ENCODE measurements at regions not wholly inside any gene's neighbourhood (a gene's known extent, or its start where the extent isn't known, plus 50 kb on each side); places are given as distances from the start of the nearest gene placed in this dataset.
"Not testable (repeated sequence)": the region's sequence is repeated elsewhere in the genome, so short reads cannot be mapped to it uniquely, and the experiment has no call there.

DNA sequence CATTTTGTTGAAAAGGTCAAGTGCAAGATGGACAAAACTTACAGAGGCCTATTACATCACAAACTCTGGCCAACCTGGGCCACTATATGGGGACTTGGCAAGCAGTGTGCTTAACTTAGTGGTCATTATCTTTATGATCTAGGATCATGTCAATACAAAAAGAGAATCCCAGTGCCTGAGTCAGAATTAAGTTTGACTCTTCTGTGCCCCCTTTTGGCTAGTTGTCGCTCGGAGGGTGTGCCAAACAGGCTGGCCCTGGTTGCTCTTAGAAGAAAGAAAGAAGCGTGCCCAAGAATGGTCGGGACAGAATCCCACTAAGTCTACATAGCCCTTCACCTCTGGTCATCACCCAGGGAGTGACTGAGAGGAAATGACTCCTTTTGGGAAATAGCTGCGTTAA, 100.1 kb downstream of the EIF4E start:
- DNase-seq (ENCODE audit: low read depth): no peak

DNA sequence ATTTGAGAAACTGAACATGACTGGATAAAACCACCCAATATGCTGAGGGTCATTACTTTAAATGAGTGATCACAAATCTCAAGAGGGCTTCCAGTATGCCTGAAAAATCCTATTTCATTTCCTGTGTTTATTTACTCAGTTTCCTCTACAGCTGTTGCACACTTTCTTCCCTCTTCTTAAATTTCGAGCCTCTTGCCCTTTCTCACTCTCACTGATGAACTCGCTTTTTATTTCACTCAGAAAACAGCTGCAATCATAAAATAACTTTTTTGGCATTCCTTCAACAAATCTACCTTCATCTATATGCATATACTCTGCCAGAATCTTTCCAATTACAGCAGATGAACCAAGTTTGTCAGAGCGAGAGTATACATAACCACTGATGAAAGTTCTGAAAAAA, 101.3 kb downstream of the EIF4E start:
- no peak for DNase-seq (ENCODE audit: low read depth)

DNA sequence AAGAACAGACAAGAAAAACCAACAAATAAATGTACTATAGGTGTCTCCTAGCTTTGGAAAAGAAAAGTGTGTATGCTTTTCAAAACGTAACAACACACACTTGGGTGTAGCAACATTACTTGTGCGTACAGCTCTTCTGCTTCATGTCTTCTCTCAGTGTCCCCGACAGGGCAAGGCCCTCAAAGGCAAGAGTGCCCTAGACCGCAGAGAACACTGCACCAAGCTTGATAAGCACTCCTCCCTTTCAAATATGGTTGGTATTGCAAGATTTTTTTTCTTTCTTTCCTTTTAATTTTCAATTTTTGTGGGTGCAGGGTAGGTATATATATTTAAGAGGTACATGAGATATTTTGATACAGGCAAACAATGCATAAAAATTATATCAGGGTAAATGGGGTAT, 106.8 kb downstream of the EIF4E start:
- DNase-seq (ENCODE audit: low read depth): peak; percentile 44

DNA sequence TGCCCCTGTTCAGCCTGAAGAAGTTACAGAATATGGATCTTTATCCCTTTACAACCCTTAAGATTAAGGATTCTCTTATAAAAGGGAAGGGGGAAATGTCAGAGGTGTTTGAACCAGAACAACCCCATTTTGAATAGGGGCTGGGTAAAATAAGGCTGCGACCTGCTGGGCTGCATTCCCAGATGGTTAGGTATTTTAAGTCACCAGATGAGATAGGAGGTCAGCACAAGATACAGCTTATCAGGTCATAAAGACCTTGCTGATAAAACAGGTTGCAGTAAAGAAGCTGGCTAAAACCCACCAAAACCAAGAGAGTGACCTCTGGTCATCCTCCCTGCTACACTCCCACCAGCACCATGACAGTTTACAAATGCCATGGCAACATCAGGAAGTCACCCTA, 110.8 kb downstream of the EIF4E start:
- not testable (repeated sequence) for DNase-seq (ENCODE audit: low read depth)

DNA sequence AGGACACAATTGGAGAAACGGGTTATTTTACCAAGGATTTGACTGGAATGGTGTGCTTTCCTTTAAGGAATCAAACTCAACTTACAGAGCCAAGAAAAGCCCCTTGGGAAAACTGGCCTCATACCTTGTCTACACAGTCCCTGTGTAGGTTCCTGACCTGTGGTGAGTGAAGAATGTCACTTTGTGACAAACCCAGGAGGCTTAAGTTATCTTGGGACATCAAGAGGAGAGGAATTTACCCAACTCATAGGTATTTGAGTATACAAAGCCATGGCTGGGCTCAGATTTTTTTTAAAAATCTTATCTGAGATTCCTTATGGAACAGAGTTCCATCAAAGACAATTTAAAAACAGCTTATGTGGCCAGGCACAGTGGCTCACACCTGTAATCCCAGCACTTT, 112.1 kb downstream of the EIF4E start:
- no peak for DNase-seq (ENCODE audit: low read depth)

DNA sequence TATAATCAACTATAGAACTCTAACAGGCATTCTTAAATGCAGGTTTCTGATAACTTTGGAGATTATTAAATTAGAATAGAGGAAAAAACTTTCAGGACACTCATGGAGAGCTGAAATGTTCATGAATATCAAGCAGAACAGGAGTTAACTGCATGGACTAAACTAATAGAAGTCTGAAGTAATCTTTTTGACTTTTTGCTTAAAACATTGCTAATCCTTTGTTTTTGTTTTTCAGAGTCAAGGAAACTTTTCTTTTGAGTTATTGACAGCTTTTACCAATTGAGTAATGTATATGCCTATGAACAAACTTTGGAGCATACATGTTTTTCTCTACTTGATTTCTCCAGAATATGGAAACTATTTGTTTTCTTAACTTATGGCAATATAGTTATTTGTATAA, 112.5 kb downstream of the EIF4E start:
- no peak for DNase-seq (ENCODE audit: low read depth)

DNA sequence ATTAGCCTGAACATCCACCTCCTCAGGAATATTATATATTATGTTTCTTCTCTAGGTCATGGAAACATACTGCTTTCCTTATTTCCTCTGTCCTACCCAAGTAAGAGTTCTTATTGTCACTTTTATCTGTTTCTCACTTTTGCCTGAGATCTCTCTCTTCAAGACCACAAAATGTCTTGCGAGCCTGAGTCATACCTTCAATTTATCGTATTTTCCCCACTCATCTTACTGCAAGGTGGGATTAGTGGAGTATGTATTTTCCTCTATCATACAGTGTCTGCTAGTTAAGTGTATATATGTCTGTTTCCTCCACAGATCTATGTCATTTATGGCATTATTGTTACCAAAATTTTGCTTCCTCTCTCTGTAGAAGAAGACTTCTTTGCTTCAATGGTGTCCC, 124.5 kb downstream of the EIF4E start:
- no peak for DNase-seq (ENCODE audit: low read depth)

DNA sequence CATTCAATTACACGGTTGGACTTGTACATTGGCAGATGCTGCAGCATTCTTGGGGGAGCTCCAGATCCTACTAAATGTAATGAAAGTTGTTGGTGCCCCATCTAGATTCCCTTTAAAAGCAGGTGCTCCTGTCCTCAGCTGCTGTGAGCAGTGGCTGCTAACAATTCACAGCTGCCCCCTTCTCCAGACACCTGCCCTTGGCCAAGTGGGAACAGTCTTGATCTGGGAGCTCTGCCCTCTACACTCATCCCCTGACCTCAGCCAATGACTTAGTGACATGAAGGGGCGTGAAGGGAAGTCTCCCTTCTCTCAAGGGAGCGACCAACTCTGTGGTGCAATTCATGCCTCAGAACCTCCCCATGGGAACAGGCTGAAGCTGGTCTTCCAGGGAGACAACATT, 125.7 kb downstream of the EIF4E start:
- DNase-seq (ENCODE audit: low read depth): no peak

DNA sequence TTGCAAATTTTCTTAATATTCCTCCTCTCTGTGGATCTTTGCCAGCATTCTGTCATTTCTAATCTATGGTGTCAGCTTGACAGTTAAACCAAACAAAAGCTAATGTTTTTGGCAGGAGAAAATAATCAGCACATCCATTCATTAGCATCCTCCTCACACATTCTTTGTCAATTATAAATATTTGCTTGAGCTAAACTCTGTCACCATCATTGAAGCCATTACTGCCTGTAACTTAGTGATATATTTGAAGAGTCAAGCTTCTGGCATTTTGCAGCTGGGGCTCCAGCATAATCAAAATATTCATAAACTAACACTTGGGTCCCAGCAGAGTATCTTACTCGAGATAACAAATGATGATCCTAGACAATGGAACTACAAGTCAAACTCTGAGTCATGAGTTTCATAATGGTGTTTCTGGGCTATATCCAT, 126.1 kb downstream of the EIF4E start:
- DNase-seq (ENCODE audit: low read depth): no peak

DNA sequence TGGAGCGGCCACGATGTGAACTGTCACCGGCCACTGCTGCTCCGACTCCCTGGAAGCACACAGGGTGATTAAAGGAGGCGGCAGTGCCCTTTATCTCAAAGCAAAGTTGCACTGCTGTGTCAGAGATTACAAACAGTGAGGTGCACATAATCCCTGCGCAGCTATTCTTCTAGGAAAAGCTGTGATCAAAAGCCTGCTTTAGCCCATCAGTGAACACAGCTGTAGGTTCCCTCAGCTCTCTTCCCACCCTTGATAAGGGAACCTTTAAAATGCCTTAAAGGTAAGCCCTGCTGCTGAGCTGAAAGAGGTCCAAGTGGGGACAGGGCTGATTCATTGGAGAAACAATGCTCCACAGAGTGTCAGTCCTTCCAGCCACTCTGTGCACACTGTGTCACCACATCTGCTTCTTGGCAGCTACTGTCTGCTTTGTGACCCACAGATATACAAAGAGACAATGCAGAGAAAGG, 127.6 kb downstream of the EIF4E start:
- DNase-seq (ENCODE audit: low read depth): no peak

DNA sequence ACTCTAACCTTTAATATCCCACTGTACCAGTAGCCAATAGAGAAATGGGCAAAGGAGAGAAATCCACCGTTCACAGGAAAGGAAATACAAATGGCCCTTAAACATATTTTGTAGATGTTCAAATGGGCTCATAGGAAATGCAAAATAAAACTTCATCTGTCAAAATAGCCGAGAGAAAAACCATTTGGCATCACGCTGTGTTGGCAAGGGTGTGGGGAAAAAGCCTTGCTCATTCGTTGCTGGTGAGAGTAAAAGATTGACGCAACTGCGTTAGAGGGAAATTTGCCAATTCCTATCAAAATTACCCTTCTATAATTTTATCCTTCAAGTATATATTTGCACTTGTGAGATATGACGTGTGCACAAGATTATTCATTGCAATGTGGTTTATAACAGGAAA, 131.9 kb downstream of the EIF4E start:
- DNase-seq (ENCODE audit: low read depth): no peak

DNA sequence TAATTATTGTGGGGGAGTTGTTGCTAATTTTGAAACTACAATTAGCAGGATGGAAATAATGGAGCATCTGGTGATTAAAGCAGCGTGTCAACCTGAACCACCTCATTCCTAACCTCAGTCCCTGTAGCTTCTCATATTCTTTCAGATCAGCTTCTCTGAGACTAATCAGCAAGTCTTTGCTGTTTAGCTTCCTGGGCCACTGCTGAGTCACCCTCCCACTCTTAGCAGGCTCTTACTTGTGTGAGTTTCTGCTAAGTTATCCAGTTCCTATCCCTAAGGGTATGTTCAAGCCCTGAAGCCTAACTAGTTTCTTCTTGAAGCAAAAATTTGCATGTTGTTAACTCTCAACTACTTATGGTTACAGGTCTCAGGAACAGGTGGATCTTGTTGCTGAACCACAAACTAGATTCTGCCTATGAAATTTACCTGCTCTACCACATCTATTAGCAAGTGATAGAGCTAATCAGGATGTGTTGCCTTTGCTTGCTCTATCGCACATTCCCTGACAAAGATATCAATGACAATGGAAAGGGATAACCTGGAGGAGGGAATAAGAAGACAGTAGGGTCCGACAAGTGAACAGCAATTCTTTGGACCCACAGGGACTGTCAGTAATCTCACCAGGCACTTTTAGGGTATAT, 134.2 kb downstream of the EIF4E start:
- no peak for DNase-seq (ENCODE audit: low read depth)

DNA sequence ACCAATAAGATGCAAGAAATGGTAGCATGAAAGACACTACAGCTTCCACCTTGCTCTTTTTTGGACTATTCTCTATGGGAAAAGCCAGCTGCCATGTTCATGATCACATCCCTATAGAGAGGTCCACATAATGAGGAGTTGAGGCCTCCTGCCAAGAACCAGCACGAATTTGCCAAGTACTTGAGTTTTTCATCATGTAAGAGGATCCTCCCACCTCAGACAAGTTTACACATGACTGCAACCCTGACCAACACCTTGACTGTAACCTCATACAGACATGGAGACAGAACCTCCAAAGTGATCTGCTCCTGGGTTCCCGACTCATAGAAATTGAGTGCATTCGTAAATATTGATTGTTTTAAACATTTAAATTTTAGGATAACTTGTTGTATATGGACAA, 135.2 kb upstream of the TSPAN5 start:
- DNase-seq (ENCODE audit: low read depth): no peak

DNA sequence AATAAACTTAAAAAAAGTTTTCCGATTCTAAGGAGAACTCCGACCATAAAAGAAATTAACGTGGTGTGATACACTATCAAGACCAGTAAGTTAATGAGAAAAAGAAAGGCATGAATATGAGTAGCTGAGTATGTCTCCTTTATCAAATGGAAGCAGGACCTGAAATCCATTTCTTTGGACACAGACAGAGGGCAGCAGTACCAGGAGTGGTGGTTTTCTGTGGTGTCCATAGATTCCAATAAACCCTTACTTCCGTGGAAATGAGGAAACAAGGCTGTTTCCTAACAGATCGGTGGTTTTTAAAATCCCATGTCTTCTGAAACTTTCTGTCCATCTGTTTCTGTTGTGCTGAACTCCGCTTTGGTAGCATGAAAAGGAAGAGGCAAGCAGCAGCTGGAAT, 128.5 kb upstream of the TSPAN5 start:
- no peak for DNase-seq (ENCODE audit: low read depth)

DNA sequence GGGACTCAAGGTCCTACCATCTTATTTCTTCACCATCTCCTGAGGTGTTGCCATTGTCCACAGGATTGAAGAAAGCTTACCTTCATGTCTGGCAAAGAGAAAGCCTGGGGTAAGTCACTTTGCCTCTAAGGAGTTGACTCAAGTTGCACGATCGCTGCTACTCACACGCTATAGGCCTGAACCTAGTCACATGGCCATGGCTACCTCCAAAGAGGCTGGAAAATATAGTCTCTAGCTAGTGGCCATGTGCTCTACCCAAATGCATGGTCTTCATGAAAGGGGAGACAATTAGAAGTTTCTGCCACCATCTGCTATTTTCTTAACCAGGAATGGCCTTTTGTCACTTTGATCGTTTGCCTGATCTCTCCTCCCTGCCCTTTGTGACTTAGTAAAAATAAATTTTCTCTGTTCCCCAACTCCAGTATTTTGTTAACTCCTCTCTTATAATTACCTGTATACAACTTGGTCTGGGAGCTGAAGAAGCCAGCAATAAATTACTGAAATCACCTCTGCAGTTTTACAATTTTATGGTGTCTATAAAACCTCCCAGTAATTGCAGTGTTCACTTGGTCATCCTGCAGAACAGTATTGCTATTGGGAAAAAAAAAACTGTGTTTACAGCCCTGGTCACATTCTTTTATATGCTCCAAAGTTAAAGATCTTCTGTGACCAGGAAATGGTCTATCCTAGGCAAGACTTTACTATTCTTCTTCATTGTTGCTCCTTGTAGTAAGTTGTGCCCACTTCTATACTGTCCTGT, 126.7 kb upstream of the TSPAN5 start:
- DNase-seq (ENCODE audit: low read depth): no peak

DNA sequence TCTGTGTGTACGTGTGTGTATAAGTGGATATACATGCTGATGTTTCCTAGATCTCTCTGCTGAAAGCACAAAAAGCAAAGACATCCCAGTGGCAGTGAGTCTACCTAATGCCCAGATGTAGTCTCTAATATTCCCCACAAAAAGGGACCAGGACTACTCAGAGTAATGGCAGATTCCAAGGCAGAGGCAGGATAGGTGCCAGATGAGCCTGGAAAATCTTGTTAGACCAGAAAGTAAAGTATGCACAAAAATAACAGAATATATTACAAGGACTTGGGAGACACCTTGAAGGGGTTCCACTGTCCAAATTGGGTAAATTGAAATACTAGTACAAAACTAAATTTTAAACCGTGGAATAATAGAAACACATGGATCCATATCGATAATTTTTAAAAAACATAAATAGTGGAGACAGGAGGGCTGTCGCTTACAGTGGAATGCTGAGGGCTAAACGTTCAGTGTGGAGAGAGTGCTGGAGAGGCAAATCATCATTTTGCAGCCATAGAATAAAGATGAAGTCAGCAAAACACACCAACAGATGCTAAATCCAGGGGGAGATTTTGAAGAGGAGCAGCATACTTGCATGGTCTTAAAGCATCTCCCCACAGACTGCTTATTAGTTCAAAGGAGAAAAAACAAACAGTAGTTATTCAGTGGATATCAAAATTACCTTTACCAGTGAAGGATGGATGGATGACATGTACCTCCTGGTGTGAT, 123.4 kb upstream of the TSPAN5 start:
- DNase-seq (ENCODE audit: low read depth): no peak

DNA sequence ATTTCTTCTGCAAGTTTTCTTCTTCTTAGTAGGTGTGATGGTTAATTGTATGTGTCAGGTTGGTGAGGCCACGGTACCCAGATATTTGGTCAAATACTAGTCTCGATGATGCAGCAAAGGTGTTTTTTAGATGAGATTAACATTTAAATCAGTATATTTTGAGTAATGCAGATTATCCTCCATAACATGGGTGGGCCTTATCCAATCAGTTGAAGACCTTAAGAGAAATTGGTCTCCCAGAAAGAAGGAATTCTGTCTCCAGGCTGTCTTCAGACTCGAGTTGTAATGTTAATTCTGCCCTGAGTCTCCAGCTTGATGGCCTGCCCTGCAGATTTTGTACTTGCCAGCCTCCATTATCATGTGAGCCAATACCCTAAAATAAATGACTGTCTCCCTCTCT, 122.5 kb upstream of the TSPAN5 start:
- no peak for DNase-seq (ENCODE audit: low read depth)

DNA sequence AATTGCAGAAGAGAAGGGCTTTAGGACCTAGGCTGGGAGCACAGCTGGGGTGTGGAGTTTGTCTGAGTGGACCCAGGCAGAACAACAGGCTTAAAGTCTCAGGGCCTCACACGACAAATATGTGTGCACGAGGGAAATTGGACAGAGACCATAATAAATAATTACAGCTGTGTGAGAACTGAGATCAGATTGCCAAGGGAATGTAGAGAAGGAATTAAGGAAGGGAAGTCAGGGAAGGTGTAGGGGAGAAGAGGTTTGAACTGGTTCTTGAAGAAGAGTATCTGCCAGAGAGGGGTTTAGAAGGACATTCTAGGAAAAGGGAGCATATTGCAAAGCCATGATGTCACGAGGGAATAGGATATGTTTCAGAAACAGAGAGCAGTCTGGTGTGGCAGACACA, 120.7 kb upstream of the TSPAN5 start:
- no peak for DNase-seq (ENCODE audit: low read depth)

DNA sequence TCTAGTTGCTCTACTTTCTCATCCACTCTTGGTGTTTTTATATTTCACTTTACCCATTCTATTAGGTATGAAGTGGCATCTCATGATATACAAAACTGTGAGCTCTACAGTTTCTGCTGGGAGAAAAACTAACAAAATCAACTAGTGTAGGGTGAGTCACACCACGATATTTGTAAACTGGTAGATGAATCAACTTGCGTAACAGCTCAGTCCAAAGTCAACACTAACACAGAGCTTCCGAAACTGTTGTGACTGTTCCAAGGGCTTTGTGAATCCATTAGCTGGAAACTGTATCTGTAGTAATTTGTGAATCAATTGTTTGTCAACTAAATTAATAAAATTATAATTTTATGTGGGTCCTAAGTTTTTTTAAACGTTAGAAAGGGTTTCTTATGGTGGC, 119.8 kb upstream of the TSPAN5 start:
- no peak for DNase-seq (ENCODE audit: low read depth)

DNA sequence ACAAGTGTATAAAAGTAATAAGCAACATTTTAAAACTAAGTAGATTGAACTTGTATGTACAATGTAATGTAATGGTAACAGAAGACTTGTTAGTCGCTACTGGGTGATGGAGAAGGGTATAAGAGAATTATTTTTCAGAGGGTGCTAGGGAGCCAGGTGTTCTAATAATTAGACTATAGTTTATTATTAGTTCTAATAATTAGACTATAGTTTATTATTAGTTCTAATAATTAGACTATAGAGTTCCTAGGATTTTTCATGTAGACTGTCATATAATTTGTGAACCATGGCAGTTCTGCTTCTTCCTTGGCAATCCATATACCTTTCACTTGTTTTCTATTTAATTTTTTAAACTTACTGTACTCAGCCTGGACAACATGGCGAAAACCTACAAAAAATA, 117.3 kb upstream of the TSPAN5 start:
- DNase-seq (ENCODE audit: low read depth): no peak

DNA sequence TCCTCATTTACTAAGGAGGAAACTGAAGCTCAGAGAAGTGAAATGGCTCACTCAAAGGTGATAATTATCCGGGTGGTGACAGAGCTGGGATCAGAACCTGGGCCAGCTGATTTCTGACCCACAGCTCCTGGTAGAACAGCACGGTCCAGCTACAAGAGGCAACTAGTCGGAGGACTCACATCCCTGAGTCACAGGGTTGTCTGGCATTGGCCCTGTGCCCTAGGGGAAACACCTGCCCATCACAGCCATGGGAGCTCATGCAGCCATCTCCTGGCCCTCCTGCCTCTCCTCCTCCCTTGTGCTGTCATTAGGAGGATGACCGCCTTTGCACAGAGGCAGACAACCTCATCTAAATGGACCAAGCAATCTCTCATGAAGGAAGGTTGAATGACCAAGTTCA, 115.2 kb upstream of the TSPAN5 start:
- DNase-seq (ENCODE audit: low read depth): no peak

DNA sequence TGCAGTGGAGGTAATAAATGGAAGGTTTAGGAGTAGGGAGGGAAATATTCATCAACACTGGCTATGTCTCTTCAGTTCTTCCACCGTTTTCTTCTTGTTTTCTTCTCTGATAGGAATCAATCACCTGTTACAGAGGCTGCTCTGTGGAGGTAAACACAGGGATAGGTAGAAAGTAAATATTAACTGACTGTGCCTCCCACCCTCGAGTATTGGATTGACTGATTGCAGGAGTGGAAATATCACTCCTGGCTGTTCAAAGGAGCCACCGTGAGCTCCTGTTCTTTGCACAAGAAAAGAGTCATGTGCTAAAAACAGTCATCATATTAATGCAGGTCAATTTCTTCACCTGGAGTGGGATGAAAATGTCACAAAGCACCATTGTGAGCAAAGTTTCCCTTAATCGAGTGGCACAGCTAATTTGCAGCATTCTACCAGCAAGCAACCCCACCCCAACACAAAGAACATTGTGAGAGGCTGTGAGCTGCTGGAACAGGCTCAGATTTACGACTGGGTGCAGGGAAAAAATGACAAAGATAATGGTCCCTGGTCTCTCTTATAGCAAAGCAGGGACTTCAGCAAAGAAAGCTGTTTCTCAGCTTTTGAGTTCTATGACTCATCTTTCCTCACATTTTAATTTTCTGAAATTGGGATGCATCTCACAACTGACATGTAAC, 113.7 kb upstream of the TSPAN5 start:
- no peak for DNase-seq (ENCODE audit: low read depth)

DNA sequence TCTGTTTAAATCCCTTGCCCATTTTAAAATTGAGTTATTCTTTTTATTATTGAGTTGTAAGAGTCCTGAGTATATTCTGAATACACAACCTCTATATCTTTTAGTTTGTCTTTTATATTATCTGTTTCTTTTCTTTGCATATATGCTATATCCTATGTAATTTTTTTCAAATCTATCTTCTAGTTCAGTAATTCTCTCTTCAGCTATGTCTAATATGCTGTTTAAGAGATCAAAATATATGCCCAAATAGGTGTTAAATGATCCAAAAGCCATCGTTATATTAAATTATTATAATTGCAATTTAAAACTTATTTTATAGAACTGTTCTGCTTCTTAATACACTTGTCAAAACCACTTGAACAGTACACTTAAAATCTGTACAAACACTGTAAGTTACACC, 107.4 kb upstream of the TSPAN5 start:
- DNase-seq (ENCODE audit: low read depth): no peak

Measured in CMK (cell line).